Prostate gland (tissue), 2 donors: ENCODE measurements at regions not wholly inside any gene's neighbourhood (a gene's known extent, or its start where the extent isn't known, plus 50 kb on each side); places are given as distances from the start of the nearest gene placed in this dataset.

ENCODE experiments used
- POLR2A ChIP-seq: fragments of 450-650 bp; IDR thresholded peaks from one replicate; pipeline ENCODE4 v1.6.1; 2016; ENCODE audit warnings: antibody characterized with exemption, mild to moderate bottlenecking
- POLR2AphosphoS5 ChIP-seq: sonication (generic); formaldehyde crosslinking; IDR thresholded peaks from one replicate; pipeline ENCODE4 v1.6.1; 2017; ENCODE audit warnings: antibody characterized with exemption
- TF ChIP-seq, protein P1 (sequence below), 4 experiments: fragments of 200-600 bp in 2 of 4; fragments of 450-650 bp in 2 of 4; sonication (generic) in 2 of 4; IDR thresholded peaks; 1 replicate in 3 of 4; 2 replicates in 1 of 4; pipeline ENCODE4 v1.5.1; 2016 to 2019; ENCODE audit warnings: antibody characterized with exemption in 4 of 4, mild to moderate bottlenecking in 2 of 4, moderate library complexity in 2 of 4

DNA sequence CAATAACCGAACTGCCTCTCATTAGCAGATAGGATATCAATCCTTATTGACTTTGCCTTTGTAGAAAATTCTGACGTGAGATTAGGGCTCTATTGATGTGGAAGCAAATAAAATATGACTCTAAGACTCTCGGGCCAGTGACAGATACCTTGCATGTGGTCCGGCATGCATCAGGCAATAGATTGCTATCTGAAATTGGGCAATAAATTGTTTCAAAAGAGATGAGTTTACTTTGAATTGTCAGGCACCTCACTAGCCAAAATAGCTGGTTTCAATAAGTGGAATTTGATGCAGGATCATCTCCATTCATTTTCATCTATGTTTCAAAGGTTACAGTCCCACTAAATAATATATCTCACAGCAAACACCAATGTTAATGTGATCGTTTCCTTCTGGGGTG, 186.3 kb upstream of the PLEKHA5 start:
- TF ChIP-seq, protein P1, sequence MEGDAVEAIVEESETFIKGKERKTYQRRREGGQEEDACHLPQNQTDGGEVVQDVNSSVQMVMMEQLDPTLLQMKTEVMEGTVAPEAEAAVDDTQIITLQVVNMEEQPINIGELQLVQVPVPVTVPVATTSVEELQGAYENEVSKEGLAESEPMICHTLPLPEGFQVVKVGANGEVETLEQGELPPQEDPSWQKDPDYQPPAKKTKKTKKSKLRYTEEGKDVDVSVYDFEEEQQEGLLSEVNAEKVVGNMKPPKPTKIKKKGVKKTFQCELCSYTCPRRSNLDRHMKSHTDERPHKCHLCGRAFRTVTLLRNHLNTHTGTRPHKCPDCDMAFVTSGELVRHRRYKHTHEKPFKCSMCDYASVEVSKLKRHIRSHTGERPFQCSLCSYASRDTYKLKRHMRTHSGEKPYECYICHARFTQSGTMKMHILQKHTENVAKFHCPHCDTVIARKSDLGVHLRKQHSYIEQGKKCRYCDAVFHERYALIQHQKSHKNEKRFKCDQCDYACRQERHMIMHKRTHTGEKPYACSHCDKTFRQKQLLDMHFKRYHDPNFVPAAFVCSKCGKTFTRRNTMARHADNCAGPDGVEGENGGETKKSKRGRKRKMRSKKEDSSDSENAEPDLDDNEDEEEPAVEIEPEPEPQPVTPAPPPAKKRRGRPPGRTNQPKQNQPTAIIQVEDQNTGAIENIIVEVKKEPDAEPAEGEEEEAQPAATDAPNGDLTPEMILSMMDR (IDR thresholded peaks at IDR 0.05), result no peak
- TF ChIP-seq POLR2A (no peak), POLR2AphosphoS5 (no peak)
